ENCODE measurements at regions not wholly inside any gene's neighbourhood (a gene's known extent, or its start where the extent isn't known, plus 50 kb on each side); places are given as distances from the start of the nearest gene placed in this dataset.
"Not testable (repeated sequence)": the region's sequence is repeated elsewhere in the genome, so short reads cannot be mapped to it uniquely, and the experiment has no call there.

DNA sequence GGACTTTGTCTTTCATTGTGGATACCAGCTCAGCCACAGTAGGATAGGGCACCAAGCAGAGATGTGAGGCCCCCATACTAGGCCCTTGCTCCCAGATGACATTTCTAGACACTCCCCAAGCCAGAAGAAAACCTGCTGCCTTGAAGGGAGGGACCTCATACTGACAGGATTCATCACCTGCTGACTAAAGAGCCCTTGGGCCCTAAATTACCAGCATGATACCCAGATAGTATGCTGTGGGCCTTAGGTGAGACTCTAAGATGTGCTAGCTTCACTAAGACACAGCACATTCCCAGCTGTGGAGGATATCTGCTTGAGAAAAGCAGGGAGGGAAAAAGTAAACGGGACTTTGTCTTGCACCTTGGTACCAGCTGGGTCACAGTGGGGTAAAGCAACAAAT, 324.0 kb downstream of the TBL1XR1 start:
- no peak for DNase-seq (ENCODE audit: low read depth in 3 of 3, low spot score in 1 of 3)

DNA sequence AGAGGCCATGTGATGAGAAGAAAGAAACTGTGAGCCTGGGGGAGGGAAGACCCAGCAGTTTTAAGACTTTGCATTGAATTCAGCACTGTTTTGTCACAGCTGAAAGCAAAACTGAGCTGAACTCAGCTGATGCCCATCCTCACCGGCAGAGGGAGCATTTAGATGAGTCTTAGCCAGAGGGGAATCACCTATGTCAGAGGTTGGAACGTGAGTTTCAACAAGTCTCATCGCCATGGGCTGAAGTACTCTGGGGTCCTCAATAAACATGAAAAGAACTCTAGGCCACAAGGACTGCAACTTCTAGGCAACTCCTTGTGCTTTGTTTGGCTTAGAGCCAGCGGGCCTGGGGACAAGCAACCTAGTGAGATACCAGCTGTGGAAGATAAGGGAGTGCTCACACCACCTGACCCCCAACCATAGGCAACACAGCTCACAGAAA, 324.5 kb downstream of the TBL1XR1 start:
- DNase-seq (ENCODE audit: low read depth in 3 of 3, low spot score in 1 of 3): peak; percentile 2 to 10 (median 7)

DNA sequence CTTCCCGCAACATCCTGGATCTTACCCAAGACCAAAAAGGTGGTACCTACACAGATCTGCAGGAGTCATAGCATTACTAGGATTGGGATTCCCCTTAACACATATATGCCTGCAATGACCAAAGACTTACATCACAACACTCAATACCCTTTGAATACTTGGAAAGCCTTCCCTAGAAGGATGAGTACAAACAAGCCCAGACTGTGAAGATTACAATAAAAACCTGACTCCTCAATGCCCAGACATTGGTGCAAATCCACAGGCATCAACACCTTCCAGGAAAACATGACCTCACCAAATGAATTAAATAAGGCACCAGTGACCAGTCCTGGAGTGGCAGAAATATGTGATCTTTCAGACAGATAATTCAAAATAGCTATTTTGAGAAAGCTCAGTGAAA, 326.8 kb downstream of the TBL1XR1 start:
- DNase-seq (ENCODE audit: low read depth in 3 of 3, low spot score in 1 of 3): no peak

DNA sequence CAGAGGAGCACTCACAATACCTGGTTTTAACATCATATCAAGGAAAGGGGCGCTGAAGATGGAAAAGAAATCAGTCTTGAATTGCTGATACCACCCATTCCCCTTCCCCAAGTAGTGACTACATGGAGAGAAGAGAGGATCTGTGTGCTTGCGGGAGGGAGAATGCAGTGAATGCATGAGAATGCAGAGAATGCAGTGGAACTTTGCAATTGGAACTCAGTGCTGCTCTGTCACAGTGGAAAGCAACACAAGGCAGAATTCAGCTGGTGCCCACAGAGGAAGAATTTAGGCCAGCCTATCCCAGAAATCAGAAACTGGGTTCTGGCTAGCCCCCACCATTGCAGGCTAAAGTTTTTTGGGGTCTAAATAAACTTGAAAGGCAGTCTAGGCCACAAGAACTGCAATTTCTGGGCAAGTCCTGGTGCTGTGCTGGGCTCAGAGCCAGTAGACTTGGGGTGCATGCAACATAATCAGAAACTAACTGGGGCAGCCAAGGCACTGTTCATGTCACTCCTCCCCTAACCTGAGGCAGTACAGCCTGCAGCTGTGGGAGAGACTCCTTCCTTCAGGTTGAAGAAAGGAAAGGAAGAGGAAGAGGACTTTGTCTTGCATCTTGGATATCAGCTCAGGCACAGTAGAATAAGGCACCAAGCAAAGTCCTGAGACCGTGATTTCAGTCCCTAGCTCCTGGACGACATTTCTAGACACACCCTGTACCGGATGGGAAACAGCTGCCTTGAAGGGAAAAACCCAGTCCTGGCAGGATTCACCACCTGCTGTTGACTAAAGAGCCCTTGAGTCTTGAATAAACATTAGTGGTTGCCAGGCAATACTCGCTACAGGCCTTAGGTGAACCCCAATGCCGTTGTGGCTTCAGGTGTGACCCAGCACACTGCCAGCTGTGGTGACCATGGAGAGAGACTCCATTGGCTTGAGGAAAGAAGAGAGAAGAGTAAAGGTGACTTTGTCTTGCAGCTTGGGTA, 329.3 kb downstream of the TBL1XR1 start:
- DNase-seq (ENCODE audit: low read depth in 3 of 3, low spot score in 1 of 3): no peak

DNA sequence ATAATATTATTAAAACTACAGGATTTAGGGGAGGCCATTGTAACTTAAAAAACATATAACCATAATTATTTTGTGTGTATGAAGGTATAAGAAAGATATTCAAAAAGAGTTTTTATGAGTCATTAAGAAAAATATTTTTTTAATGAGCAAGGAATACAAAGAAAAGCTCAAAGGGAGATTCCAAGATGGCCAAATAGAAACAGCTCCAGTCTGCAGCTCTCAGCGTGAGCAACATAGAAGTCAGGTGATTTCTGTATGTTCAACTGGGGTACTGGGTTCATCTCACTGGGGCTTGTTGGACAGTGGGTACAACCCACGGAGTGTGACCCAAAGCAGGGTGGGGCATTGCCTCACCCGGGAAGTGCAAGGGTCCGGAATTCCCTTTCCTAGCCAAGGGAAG, 336.1 kb downstream of the TBL1XR1 start:
- DNase-seq (ENCODE audit: low read depth in 3 of 3, low spot score in 1 of 3): no peak

DNA sequence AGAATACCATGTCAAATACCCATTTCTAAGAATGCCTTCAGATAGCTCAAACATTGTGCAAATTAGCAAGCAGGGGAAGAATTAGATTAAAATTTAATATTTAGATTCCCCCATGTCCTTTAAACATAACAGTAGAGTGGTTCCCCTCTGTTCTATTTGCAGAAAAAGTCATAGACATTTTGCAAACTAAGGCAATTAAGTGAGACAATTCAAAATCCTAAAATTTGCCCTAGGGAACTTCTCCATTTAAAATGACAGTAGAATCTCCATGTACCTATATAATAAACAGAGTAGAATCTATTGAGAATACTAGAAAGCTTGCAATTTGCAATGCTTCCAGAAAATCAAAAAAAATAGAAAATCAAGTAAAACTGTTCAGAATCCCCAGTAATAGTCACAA, 340.6 kb downstream of the TBL1XR1 start:
- no peak for DNase-seq (ENCODE audit: low read depth in 3 of 3, low spot score in 1 of 3)

DNA sequence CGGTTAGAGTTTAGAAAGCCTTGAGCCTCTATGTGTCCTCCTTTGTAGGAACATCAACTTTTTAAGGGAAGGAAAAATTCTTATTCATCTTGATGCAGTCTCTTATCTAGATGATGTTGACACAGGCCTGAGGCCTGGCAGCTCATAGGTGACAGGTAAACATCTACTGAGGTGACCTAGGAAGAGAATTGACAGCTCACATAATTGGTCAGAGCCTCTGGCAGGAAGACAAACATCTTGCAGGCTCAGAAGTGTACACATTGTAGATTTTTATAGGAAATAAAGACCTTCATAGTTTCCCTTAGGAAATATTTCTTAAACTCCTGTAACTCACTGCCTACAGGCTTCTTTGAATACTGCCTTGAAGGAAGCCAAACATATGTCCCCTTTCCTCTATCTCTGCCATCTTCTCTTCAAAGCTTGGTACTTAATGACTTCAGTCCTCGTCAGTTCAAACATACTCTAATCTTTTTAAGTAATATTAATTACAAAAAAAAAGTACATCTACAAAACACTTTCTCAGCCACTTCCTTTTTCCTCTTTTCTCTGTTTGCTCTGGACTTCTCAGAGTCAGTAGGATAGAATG, 341.3 kb downstream of the TBL1XR1 start:
- no peak for DNase-seq (ENCODE audit: low read depth in 3 of 3, low spot score in 1 of 3)

DNA sequence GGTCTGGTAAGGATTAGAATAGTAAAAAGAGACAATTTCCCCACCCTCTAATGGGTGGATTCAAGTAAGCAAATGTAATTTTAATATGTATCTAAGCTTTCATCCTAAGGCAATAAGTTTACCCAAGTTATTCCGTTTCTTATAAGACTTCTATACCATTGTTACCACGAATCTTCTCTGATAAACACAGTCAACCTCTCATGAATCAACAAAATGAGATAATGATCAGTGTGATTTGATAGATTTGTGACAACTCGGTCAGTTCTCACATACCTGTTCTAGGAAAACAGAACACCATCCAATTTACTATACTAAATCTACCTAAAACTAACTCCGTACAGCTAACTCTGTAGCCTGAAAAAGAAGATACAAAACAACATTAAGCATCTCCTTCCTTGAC, 342.1 kb downstream of the TBL1XR1 start:
- no peak for DNase-seq (ENCODE audit: low read depth in 3 of 3, low spot score in 1 of 3)

DNA sequence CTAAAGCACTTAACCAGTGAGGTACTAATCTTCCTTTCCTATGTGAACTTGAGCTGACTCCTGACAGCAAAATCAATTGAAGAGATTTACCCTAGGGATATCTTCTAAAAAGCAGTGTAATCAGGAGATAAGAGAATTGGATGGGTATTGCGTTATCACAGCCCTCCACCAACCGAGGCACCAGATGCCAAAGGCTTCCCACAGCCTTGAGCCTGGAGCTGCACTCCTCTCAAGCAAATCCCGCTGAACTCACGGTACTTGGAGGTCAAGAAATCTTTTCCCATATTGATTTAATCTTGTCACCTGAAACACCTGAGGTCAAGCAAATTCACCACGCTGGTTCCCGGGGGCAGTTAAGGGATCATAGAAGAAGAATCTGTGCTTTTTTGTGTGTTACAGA, 346.8 kb downstream of the TBL1XR1 start:
- DNase-seq (ENCODE audit: low read depth in 3 of 3, low spot score in 1 of 3): no peak

DNA sequence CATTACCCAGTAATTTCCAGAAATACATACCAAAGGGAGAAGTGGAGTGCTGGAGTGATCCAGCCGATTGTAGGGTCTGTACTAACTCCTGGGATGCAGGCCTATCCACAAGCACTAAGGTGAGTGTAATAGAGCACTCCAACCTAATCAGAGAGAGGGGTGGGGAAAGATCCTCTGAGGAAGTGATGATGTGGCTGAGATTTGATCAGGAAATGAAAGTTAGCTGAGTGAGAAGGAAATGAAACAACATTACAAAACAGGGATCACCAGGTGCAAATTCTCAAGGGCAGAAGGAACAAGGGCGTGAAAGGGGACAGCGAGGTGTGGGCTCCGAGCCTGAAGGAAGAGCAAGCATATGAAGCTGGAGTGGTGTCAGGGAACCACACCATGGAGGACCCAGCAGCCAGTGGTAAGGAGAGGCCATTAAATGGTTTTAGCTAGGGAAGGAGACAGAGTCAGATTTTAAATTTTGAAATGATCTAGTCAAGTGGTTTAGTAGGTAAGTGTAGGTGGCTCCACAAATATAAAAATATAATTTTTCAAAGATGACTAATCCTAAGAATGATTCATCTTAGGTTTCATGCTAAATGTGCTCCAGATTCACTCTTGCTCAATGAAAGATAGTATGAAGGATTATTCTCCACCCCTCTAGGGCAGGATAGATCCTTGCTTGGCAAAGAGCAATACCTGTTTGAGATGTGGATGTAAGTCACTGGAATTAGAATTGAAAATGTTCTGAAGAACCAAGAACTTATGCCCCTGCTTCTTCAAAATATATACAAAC, 348.7 kb downstream of the TBL1XR1 start:
- no peak for DNase-seq (ENCODE audit: low read depth in 3 of 3, low spot score in 1 of 3)

DNA sequence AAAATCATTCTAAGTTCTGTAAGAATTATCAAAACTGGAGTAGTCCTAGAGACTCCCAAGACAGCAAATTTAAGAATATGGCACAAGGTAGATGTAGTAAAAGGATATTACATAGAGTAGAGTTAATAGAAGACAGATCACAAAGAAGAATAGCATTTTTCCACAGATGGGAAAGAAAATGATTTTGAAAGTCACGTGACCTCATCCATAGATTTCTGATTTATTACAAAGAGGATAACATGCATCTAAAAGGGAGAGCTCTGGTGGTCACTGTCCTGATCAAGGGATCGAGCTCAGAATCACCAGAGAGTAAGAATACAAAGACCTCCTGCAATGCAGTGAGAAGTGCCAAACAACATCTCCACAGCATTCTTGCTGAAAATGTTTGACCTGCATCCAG, 354.4 kb downstream of the TBL1XR1 start:
- DNase-seq (ENCODE audit: low read depth in 3 of 3, low spot score in 1 of 3): no peak

DNA sequence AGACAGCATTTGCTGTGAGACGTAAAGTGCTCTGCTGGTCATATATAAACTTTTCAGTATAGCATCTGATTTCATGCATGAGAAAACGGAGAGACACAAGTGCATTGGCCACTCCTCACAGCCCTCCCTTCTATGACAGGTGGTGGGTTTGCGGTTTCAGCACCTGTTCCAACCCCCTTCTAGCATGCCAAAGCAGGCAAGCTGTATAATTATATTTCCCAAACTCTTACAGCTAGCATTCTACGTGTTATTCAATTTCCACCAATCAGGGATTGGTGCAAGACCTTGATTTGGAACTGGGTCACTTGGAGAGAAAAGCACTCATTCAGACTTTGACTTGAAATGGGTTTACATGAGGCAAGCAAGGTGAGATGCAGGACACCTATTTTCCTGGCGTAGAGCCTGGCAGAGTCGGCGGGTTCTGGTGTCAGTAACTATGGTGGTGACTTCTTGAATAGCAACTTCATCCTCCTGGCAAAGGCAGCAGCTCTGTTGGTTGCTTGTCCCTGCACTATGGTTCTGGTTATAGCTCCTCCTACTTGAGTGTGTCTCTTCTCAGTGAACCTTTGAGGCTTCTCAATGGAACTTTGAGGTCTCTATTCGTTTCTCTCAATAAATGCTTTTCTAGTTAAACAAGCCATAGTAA, 356.5 kb downstream of the TBL1XR1 start:
- DNase-seq (ENCODE audit: low read depth in 3 of 3, low spot score in 1 of 3): no peak

DNA sequence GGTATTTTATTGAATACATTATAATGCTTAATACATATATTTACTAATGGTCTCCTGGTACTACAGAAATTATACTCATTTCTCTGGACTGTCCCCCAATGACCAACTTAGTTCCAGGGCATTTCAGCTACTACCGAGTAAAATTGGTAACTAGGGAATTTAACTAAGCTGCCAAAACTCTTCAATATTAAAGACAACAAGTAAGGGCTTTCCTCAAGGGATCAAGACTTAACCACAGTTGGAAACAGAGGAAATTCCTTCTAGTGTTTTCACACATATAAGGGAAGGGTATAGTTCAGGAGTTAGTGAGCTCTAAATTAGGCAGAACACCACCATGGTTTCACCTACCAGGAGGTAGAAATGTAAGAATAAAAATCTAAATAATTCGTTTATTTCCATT, 357.4 kb downstream of the TBL1XR1 start:
- no peak for DNase-seq (ENCODE audit: low read depth in 3 of 3, low spot score in 1 of 3)

DNA sequence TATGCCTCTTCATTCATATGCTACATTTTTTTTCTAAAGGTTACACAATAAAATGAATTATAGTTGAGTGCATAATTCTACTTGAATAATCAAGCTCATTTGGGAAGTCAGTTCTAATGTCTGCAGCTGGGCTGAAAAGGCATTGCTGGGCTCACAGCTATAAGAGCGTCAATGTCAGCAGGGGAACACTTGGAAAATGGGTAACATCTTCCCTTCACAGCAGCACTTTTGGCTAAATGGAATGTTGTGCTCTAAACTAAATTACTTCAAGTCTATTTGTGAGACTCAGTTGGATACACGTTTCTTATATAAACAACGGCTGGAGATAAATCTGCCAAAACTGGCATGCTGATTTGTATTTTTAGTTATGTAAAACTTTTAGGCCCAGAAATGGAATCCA, 357.8 kb downstream of the TBL1XR1 start:
- no peak for DNase-seq (ENCODE audit: low read depth in 3 of 3, low spot score in 1 of 3)

DNA sequence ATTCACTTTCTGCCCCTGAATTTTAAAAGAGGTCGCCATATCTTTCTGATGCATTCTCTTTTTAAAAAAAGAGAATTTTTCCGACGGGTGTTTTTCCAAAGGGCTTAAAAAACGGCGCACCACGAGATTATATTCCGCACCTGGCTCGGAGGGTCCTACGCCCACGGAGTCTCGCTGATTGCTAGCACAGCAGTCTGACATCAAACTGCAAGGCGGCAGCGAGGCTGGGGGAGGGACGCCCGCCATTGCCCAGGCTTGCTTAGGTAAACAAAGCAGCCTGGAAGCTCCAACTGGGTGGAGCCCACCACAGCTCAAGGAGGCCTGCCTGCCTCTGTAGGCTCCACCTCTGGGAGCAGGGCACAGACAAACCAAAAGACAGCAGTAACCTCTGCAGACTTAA, 370.0 kb downstream of the TBL1XR1 start:
- DNase-seq (ENCODE audit: low read depth in 3 of 3, low spot score in 1 of 3): not testable (repeated sequence)

DNA sequence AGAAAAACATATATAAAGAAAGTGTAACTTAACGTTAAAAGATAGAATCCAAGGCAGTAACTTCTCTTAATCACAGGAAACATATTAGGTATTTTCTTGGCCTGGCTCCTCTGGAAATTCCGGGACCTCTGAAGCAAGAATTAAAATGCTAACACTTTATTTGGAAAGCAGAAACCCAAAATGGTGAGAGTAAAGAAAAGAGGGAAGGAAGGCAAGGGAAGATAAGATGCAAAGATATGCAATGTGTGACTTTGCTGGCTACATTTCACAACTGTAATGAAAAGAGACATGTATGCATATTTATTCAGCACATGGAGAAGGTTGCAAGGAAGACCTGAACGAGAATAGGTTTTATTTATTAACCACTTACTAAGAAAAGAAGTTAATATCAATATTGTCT, 372.5 kb downstream of the TBL1XR1 start:
- DNase-seq (ENCODE audit: low read depth in 3 of 3, low spot score in 1 of 3): no peak

DNA sequence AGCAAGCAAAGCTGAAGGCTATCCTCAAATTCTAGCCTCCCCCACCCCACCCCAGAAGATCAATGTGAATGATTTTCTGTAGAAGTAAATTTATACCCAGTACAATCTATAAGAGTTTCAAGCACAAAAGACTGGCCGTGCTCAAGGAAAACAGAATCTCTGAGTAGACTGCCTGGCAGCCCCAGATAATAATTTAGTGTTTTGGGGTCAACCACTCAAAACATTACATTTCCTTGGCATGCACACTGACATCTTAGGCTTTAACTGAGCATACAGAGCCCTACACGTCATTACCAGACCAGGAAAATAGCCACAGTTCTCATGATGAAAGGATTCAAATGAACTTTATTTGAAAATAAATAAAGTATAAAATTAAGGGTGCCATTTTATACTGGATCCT, 376.5 kb downstream of the TBL1XR1 start:
- DNase-seq (ENCODE audit: low read depth in 3 of 3, low spot score in 1 of 3): no peak

DNA sequence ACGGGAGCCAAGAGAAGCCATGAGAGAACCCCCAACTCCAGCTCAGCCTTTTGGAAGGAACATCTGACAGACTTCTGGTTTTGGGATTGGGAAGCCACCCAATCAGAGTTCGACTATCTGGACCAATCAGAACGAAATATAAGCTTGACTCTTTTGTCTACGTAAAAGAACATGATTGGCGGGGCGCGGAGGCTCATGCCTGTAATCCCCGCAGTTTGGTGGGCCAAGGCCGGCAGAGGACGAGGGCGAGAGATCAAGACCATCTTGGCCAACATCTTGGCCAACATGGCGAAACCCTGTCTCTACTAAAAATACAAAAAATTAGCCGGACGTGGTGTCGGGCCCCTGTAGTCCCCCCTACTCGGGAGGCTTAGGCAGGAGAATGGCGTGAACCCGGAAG, 380.3 kb downstream of the TBL1XR1 start:
- no peak for DNase-seq (ENCODE audit: low read depth in 3 of 3, low spot score in 1 of 3)

DNA sequence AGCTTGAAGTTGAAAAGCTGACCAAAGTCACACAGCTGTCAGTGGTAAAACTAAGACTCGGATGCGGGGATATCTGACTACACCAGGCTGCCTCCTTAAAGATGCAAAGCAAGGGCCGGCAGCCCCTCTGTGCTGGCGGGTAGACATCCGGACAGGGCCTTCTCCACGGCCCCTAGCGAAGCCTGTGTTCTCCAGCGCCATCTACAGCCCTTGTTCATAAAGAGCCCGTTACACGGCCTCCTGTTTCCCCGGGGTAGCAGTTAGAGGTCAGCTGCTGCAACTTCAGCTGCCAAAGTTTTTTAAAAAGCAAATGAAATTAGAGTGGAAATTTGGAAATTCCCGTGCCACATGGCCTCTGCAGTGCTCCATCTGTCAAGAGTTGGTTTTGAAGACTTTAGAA, 383.0 kb downstream of the TBL1XR1 start:
- no peak for DNase-seq (ENCODE audit: low read depth in 3 of 3, low spot score in 1 of 3)

DNA sequence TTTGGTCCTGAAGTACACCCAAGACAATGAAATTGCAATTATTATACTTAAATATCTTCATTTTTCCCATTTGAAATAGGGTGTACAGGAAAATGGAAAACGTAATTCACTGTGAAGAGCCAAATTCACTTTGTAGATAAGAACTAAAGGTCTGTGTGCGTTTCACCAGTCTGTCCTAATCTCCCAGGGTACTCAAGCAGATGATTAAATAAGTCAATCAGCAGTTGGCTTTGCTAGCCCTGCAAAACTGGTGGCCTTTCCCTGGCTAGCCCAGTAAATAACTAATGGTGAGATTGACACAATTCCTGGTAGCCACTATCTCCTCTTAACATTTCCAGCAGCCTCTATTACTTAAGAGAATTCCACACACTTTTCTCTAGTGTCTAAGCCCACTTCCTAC, 389.3 kb downstream of the TBL1XR1 start:
- DNase-seq (ENCODE audit: low read depth in 3 of 3, low spot score in 1 of 3): no peak

DNA sequence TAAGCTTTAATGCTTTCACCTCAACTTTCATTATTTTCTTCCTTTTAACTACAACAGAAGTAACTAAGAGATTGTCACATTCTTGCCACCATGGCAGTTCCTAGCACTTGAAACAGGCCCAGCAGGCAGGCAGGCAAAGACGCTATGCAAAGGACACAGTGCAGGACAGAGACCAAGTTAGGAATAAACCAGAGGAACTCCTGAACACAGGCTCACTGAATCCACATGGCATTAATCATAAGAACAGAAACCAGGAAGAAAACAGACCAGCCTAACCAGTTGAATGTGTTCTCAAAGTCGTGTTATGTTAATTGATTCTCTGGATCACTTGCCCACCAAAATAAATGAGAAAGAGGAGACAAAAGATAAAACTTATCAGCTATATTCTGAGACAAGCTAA, 397.6 kb downstream of the TBL1XR1 start:
- DNase-seq (ENCODE audit: low read depth in 3 of 3, low spot score in 1 of 3): no peak

Data from stimulated activated CD4-positive, alpha-beta T cell treated with anti-CD3 and anti-CD28 coated beads, TNF-alpha, amount 100 ng/mL, for 1 hour (primary cell).